ENCODE measurements at regions not wholly inside any gene's neighbourhood (a gene's known extent, or its start where the extent isn't known, plus 50 kb on each side); places are given as distances from the start of the nearest gene placed in this dataset.

- DNase-seq (ENCODE audit: low spot score), result no peak
- TF ChIP-seq CTCF (conservative IDR thresholded peaks at IDR 0.05; ENCODE audit: low read length), result no peak
- no peak for TF ChIP-seq EZH2phosphoT487 (IDR thresholded peaks at IDR 0.05; ENCODE audit: borderline replicate concordance, low read depth, low read length)
- CTCF ChIA-PET (ENCODE audit: unreplicated experiment), result interaction anchor here (2.4 kb wide), 1 partner anchor 10 kb away, joined by 6 read pairs; no protein-coding TSS in a partner anchor
These were observed 195.8 kb downstream of the MTX2 start for GRCh38 chr2:176464886-176465564.

GRCh38 chr2:176466918-176467452, 197.7 kb downstream of the MTX2 start:
- Histone ChIP-seq H3K4me3 (ENCODE audit: low read depth, low read length, poor library complexity, severe bottlenecking) (no peak overlapping the region), H3K9me3 (ENCODE audit: low read length) (no peaks in the 10 kb centered on the region), H3K4me2 (ENCODE audit: low read length) (no peak overlapping the region), H3K27ac (ENCODE audit: low read depth, low read length, poor library complexity, severe bottlenecking) (no peak overlapping the region), H3K79me2 (ENCODE audit: insufficient read depth, low read depth, low read length) (no peaks in the 10 kb centered on the region), H3K4me1 (ENCODE audit: insufficient read depth, low read length, poor library complexity, severe bottlenecking) (no peaks in the 10 kb centered on the region), H4K20me1 (ENCODE audit: insufficient read depth, low read length) (no peaks in the 10 kb centered on the region), H3K36me3 (ENCODE audit: insufficient read depth, low read length) (no peaks in the 10 kb centered on the region), H2AFZ (ENCODE audit: low read length) (no peak overlapping the region), H3K9me2 (ENCODE audit: insufficient read depth, low read length) (no peaks in the 10 kb centered on the region)
- TF ChIP-seq EZH2phosphoT487 (IDR thresholded peaks at IDR 0.05; ENCODE audit: borderline replicate concordance, low read depth, low read length), result no peak
- no peak for TF ChIP-seq CTCF (conservative IDR thresholded peaks at IDR 0.05; ENCODE audit: low read length)
- ChIA-PET CTCF (ENCODE audit: unreplicated experiment) (no interaction called here), POLR2A (interaction anchor here (0.6 kb wide), 1 partner anchor 118 kb away, joined by 3 read pairs; no protein-coding TSS in a partner anchor)
- BruUV-seq (replicated peaks), result no TSS peak
- no peak for DNase-seq (ENCODE audit: low spot score)
- intact Hi-C loops (cut with micrococcal nuclease; ENCODE audit: unreplicated experiment), result no loop called here

More at GRCh38 chr2:176464886-176465564, 195.8 kb downstream of the MTX2 start:
- H3K9me3 ChIP-seq (ENCODE audit: low read length), result no peaks in the 10 kb centered on the region
- POLR2A ChIA-PET, result no interaction called here
- H3K79me2 ChIP-seq (ENCODE audit: insufficient read depth, low read depth, low read length), result no peaks in the 10 kb centered on the region
- no peaks in the 10 kb centered on the region for H4K20me1 ChIP-seq (ENCODE audit: insufficient read depth, low read length)
- H3K9me2 ChIP-seq (ENCODE audit: insufficient read depth, low read length), result no peaks in the 10 kb centered on the region
- H3K4me1 ChIP-seq (ENCODE audit: insufficient read depth, low read length, poor library complexity, severe bottlenecking), result no peaks in the 10 kb centered on the region
- H3K4me2 ChIP-seq (ENCODE audit: low read length), result no peak overlapping the region
- H3K36me3 ChIP-seq (ENCODE audit: insufficient read depth, low read length), result no peaks in the 10 kb centered on the region
- intact Hi-C loops (cut with micrococcal nuclease; ENCODE audit: unreplicated experiment), result no loop called here
- H3K4me3 ChIP-seq (ENCODE audit: low read depth, low read length, poor library complexity, severe bottlenecking), result no peak overlapping the region
- H2AFZ ChIP-seq (ENCODE audit: low read length), result no peak overlapping the region
- BruUV-seq (replicated peaks), result no TSS peak
- H3K27ac ChIP-seq (ENCODE audit: low read depth, low read length, poor library complexity, severe bottlenecking), result no peak overlapping the region

- intact Hi-C loops (cut with micrococcal nuclease; ENCODE audit: unreplicated experiment), result no loop called here
- Histone ChIP-seq H3K9me3 (ENCODE audit: low read length) (no peaks in the 10 kb centered on the region), H3K36me3 (ENCODE audit: insufficient read depth, low read length) (no peaks in the 10 kb centered on the region), H4K20me1 (ENCODE audit: insufficient read depth, low read length) (no peaks in the 10 kb centered on the region), H3K4me2 (ENCODE audit: low read length) (no peak overlapping the region), H3K4me3 (ENCODE audit: low read depth, low read length, poor library complexity, severe bottlenecking) (no peak overlapping the region), H3K27ac (ENCODE audit: low read depth, low read length, poor library complexity, severe bottlenecking) (no peak overlapping the region), H3K4me1 (ENCODE audit: insufficient read depth, low read length, poor library complexity, severe bottlenecking) (no peaks in the 10 kb centered on the region), H3K9me2 (ENCODE audit: insufficient read depth, low read length) (no peaks in the 10 kb centered on the region), H3K79me2 (ENCODE audit: insufficient read depth, low read depth, low read length) (no peaks in the 10 kb centered on the region), H2AFZ (ENCODE audit: low read length) (no peak overlapping the region)
- no TSS peak for BruUV-seq (replicated peaks)
- ChIA-PET POLR2A (interaction anchor here (0.6 kb wide), 1 partner anchor 117 kb away, joined by 3 read pairs; no protein-coding TSS in a partner anchor), CTCF (ENCODE audit: unreplicated experiment) (no interaction called here)
- no peak for TF ChIP-seq CTCF (conservative IDR thresholded peaks at IDR 0.05; ENCODE audit: low read length)
- no peak for TF ChIP-seq EZH2phosphoT487 (IDR thresholded peaks at IDR 0.05; ENCODE audit: borderline replicate concordance, low read depth, low read length)
- DNase-seq (ENCODE audit: low spot score), result no peak
These were observed 198.4 kb downstream of the MTX2 start for GRCh38 chr2:176467595-176467994.
